ENCODE measurements at regions not wholly inside any gene's neighbourhood (a gene's known extent, or its start where the extent isn't known, plus 50 kb on each side); places are given as distances from the start of the nearest gene placed in this dataset.
"Not testable (repeated sequence)": the region's sequence is repeated elsewhere in the genome, so short reads cannot be mapped to it uniquely, and the experiment has no call there.

DNA sequence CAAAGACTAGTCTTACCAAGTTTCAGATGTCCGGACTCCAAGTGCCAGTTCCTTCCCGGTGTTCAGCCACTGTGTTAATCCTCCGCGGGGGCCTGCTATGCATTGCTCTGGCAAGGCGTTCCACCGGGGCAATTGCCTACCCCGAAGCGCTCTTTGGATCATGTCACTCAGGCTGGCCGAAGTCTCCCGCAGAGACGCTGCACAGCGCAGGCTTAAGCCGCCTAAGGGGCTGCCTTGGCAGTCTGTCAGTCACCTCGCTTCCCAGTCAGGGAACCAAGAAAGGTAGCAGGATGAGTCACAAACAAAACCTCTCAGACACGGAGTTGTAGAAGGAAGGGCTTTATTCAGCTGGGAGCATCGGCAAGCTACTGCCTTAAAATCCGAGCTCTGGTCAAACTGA lies 158.1 kb downstream of the PPIAL4G start:
- TF ChIP-seq, protein P1, sequence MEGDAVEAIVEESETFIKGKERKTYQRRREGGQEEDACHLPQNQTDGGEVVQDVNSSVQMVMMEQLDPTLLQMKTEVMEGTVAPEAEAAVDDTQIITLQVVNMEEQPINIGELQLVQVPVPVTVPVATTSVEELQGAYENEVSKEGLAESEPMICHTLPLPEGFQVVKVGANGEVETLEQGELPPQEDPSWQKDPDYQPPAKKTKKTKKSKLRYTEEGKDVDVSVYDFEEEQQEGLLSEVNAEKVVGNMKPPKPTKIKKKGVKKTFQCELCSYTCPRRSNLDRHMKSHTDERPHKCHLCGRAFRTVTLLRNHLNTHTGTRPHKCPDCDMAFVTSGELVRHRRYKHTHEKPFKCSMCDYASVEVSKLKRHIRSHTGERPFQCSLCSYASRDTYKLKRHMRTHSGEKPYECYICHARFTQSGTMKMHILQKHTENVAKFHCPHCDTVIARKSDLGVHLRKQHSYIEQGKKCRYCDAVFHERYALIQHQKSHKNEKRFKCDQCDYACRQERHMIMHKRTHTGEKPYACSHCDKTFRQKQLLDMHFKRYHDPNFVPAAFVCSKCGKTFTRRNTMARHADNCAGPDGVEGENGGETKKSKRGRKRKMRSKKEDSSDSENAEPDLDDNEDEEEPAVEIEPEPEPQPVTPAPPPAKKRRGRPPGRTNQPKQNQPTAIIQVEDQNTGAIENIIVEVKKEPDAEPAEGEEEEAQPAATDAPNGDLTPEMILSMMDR (IDR thresholded peaks at IDR 0.05), result not testable (repeated sequence)
- not testable (repeated sequence) for TF ChIP-seq EZH2, EZH2phosphoT487 (IDR thresholded peaks at IDR 0.05)

All from neural progenitor cell (in vitro differentiated cells).